HUDEP-2 (cell line): ENCODE measurements at regions not wholly inside any gene's neighbourhood (a gene's known extent, or its start where the extent isn't known, plus 50 kb on each side); places are given as distances from the start of the nearest gene placed in this dataset.
"Not testable (repeated sequence)": the region's sequence is repeated elsewhere in the genome, so short reads cannot be mapped to it uniquely, and the experiment has no call there.

ENCODE experiments used
- DNase-seq, 76 experiments: peaks; one replicate each; lab custom pipeline; 2025; ENCODE audit not compliant: unreplicated experiment in 76 of 76; lab: John Stamatoyannopoulos, UW

GRCh38 chr5:152606776-152607364 is 201.8 kb upstream of the NMUR2 start:
- no peak for DNase-seq

GRCh38 chr5:152607401-152608160 is 202.5 kb upstream of the NMUR2 start:
- no peak for DNase-seq

- DNase-seq, result no peak
Measured at GRCh38 chr5:152608458-152608857, 203.4 kb upstream of the NMUR2 start.

GRCh38 chr5:152619756-152620155 is 214.7 kb upstream of the NMUR2 start:
- DNase-seq, result no peak

- DNase-seq, result no peak
Measured at GRCh38 chr5:152622628-152623027, 217.5 kb upstream of the NMUR2 start.

GRCh38 chr5:152623951-152624350 is 218.9 kb upstream of the NMUR2 start:
- no peak for DNase-seq

GRCh38 chr5:152625696-152626095 is 220.6 kb upstream of the NMUR2 start:
- DNase-seq, result no peak

- DNase-seq, result no peak
Measured at GRCh38 chr5:152631221-152631620, 226.1 kb upstream of the NMUR2 start.

GRCh38 chr5:152632360-152632759 is 227.3 kb upstream of the NMUR2 start:
- DNase-seq, result no peak

GRCh38 chr5:152634586-152634985 is 229.5 kb upstream of the NMUR2 start:
- no peak for DNase-seq

GRCh38 chr5:152638996-152639552 is 234.0 kb upstream of the NMUR2 start:
- DNase-seq, result no peak

- no peak for DNase-seq
Measured at GRCh38 chr5:152641970-152642805, 237.1 kb upstream of the NMUR2 start.

- no peak for DNase-seq
Measured at GRCh38 chr5:152642880-152643279, 237.8 kb upstream of the NMUR2 start.

- DNase-seq, result no peak
Measured at GRCh38 chr5:152644029-152644728, 239.1 kb upstream of the NMUR2 start.

GRCh38 chr5:152649609-152650008 is 244.5 kb upstream of the NMUR2 start:
- no peak for DNase-seq

- no peak for DNase-seq
Measured at GRCh38 chr5:152650413-152650812, 245.3 kb upstream of the NMUR2 start.

- DNase-seq, result not testable (repeated sequence)
Measured at GRCh38 chr5:152659470-152659869, 254.4 kb upstream of the NMUR2 start.

GRCh38 chr5:152673601-152674000 is 268.5 kb upstream of the NMUR2 start:
- DNase-seq, result no peak

- no peak for DNase-seq
Measured at GRCh38 chr5:152674403-152674802, 269.3 kb upstream of the NMUR2 start.

- DNase-seq, result no peak
Measured at GRCh38 chr5:152676196-152676595, 271.1 kb upstream of the NMUR2 start.

- no peak for DNase-seq
Measured at GRCh38 chr5:152683205-152683604, 278.1 kb upstream of the NMUR2 start.
